Non-pigmented ciliary epithelial cell (primary cell): ENCODE measurements at regions not wholly inside any gene's neighbourhood (a gene's known extent, or its start where the extent isn't known, plus 50 kb on each side); places are given as distances from the start of the nearest gene placed in this dataset.
"Not testable (repeated sequence)": the region's sequence is repeated elsewhere in the genome, so short reads cannot be mapped to it uniquely, and the experiment has no call there.

Source experiments
- DNase-seq: peaks from one replicate; pipeline ENCODE4 v3.0.0-alpha.2; 2010; ENCODE audit warnings: low read depth

DNA sequence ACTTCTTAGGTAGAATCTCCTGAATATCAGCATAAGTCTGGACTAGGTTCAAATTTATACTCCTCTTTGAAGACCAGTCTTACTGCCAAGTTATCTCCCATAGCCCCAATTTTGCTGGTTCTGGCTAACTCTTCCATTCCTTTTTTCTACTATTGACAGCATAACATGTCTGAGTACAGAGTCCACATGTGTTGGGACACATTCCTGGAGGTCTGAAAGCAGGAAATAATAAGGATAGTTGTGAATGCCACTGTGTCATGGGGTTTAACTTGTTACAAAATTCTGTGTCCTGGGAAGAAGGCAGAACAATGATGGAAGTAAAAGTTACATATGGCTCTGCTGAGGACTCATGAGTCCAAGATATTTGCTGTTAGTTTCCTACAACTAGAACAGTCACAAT lies 57.4 kb upstream of the ZBTB20 start:
- no peak for DNase-seq

DNA sequence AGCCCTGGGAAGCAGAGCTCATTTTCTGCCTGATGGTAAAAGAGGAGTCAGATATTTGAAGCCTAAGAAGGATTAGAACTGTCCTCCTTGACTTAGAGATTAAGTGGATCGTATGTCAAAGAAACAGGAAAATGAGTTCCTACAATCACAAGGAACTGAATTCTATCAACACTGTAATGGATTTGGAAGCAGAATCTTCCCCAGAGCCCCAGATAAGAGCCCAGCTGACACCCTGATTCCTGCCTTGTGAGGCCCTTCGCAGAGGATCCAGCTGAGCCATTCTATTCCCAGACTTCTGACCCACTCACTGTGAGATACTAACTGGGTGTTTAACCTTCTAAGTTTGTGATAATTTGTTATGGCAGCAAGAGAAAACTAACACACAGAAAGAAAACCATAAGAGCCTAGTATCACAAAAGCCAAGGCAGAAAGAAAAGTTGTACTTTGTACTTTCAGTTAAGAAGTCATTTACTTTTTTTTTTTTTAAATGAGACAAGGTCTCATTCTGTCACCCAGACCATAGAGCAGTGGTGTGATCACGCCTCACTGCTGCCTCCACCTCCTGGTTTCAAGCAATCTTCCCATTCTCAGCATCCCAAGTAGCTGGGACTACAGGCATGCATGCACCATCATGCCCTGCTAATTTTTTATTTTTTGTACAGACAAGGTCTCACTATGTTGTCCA lies 61.1 kb upstream of the ZBTB20 start:
- no peak for DNase-seq

DNA sequence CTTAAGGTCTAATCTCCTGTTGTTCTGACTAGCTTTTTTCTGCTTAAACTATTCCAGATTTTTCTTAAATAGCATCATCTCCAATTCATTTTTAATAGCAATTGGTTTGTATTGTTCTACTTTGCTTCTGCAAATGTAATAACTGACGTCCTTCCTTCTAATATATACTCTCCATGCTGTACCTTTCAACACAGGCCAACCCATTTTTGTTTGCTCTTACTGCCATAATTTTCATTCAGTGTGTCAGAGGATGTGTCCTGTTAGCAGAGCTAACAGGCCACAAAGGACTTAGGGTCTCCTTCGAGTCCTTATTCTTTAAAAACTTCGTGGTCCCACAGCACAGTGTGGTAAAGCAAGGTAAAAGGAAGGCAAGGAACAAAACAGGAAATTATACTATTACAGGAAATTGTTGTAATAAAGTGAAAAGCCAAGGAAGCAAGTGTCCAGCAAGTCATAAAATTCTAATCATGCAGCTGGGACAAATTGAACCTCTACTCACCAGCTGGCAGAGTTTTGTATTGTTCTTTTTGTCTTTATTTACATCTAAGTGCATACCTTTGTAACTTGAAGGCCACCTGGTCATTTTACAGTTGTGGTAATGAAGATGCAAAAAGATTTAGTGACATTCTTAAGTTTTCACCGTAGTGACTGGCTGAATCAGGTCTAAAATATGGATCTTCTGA lies 64.9 kb upstream of the ZBTB20 start:
- DNase-seq = no peak

DNA sequence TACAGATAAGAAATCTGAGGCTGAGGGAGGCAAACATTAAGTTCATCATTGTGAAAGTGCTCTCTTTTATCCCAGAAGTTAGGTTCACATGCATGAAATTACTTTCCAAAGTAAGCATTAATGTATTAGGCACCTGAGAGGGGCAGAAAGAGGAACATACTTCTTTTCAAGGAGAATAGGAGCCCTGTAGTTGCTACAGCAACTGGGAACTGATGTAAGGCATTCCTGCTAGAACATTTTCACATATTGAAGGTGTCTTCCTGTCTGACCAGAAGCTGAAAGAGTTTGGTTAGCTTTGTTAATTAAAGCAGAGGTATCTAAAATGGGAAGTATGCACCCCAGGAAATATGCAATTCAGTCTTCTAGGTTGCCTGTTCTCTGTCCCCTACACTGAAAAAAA lies 65.5 kb upstream of the ZBTB20 start:
- no peak for DNase-seq

DNA sequence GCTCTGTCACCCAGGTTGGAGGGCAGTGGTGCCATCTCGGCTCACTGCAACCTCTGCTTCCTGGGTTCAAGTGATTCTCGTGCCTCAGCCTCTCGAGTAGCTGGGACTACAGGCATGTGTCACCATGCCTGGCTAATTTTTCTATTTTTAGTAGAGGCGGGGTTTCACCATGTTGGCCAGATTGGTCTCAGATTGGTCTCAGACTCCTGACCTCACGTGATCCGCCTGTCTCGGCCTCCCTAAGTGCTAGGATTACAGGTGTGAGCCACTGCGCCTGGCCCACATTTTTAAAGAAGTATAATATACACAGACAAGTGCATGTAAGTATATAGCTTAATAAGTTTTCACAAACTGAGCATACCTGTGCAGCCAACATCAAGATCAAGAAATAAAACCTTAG lies 66.0 kb upstream of the ZBTB20 start:
- DNase-seq = not testable (repeated sequence)

DNA sequence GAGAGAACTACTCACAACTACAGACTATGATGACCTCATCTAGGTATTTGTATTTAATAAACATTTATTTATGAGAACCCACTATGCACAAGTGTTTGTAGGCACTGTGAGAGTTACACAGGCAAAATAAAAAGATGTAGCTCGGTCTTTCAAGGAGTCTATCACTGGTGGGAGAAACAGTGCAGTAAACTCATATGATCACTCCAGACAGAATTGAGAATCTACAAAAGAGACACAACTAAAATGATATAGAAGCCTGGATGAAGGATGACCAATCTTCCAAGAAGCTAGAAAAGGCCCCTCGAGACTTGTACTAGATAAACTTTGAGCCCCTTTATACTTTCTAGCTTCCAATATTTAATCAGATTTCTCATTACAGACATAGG lies 70.2 kb upstream of the ZBTB20 start:
- DNase-seq = no peak

DNA sequence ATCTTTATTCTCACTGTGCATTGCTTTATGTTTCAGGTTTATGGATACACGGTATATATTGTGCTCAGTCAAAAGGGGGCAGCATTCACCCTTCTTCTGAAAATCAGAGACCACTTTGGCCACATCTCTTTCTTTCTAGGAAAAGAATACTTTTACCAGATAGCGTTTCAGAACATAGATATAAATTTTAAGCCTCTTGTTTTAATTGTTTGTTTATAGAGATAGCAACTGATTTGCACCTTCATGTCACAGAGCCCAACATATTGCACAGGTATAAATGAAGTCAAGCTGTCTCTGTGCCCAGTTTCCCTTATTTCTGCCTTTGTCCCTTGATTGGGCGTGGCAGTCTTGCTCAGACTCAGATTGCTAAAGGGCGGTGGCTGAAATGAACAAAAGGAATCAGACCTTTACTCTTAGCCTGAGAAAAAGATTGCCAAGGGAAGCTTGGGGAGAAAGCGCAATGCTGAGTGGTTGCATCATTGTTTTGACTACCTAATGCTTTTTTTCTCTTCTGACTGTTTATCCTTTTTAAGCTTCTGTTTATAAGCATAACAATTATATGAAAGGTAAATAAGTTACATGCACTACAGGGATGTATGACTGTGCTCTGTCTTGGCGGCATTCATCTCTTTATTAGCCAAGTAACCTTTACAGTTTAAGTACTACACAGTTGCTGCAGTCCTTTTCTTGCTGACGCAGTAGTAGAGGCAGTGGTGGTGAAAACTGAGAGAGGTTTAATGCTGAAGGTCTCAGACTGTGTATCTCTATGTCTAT lies 70.8 kb upstream of the ZBTB20 start:
- no peak for DNase-seq

DNA sequence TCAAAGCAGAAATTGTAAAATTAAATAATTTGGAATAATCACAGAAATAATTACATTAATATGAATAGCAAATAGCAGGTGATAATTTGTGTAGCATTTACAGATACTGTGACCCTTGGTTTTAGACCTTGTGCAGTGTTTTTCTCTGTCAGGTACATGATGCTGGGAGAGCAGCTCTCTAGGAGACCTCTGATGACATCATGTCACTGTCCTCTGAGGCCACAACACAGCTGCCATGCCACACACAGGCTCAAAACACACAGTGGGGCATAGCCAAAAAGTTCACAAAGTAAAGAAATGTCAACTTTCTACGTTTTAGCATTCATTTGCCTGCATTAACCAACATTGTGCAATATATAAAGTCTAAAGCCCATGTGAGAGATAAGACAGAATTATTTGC lies 71.8 kb upstream of the ZBTB20 start:
- DNase-seq = no peak

DNA sequence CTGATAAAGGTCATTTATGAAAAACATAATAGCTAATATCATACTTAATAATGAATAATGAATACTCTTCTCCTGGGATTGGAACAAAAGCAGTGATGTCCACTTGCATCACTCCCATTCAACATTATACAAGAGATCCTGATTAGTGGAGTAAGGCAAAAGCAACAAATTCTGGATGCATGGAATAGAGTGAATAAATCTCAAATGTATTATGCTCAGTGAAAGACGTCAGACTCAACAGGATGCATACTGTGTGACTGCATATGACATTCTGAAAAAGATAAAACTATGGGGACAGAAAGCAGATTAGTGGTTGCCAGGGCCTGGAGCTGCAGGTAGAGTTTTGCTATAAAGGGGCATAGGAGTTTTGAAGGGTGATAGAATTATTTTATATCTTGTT lies 77.6 kb upstream of the ZBTB20 start:
- DNase-seq = no peak

DNA sequence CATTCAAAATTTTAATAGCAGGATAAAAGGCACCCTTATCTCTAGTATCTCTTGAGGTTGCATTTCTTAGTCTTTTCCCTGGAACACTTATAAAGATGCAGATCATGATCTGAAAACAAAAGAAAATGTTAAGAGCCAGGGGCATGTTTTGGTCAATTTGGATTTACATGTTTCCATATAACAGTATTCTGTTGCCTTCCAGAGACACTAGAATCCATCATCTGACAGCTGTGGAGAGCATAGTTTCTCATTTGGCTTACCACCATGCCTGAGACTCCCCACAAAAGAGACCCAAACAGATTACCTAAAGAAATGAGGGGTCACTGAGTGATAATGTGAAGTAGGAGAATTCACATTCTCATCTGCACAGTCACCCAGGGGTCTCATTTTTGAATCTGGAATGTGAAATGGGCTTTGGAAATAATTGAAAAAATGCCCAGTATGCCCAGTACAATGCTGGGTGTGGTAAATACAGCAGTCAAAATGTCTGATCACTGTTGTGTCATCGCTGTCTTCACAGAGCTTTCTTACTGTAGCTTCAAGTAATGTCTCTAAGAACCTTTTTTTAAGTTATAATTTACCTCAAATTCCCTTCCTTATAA lies 79.9 kb upstream of the ZBTB20 start:
- DNase-seq = no peak

DNA sequence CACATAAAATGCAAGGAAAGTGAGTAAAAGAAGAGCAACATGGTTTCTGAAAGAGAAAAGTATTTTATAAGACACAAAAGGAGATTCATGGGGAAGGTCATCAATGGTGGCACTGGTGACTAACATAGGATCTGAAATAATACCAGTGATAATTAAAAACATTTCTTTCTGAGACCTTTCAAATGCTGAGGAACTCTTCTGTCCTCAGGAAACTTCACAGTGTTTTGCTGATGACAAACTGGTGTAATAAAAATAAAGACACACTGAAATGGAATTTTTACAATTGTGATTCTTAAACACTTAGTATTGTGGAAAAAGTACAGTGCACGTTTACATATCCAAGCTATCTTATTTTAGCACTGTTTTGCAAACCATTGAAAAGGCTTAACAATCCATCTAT lies 80.4 kb upstream of the ZBTB20 start:
- no peak for DNase-seq

DNA sequence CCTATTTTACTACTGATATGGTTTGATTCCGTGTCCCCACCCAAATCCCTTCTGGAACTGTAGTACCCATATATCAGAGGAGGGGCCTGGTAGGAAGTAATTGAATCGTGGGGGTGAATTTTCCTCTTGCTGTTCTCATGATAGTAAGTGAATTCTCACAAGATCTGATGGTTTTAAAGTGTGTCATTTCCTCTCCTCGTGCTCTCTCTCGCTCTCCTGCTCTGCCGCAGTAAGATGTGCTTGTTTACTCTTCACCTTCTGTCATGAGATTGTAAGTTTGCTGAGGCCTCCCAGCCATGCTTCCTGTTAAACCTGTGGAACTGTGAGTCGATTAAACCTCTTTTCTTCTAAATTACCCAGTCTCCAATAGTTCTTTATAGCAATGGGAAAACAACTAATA lies 81.2 kb upstream of the ZBTB20 start:
- DNase-seq = no peak

DNA sequence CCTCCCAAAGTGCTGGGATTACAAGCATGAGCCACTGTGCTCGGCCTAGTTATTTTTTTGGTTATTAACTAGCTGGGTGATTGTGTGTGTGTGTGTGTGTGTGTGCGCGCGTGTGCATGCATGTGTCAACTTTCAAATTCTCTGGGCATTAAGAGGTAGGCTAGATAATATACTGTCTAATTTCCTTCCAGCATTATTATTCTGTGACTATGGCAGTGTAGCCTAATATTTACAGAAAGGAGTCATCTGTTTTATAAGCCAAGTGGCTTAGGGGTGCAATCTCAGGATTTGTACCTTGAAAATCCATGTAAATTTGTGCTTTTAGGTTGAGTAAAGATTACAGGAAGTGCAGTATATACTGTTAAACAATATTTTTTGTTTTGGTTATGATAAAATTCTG lies 85.1 kb upstream of the ZBTB20 start:
- DNase-seq = no peak

DNA sequence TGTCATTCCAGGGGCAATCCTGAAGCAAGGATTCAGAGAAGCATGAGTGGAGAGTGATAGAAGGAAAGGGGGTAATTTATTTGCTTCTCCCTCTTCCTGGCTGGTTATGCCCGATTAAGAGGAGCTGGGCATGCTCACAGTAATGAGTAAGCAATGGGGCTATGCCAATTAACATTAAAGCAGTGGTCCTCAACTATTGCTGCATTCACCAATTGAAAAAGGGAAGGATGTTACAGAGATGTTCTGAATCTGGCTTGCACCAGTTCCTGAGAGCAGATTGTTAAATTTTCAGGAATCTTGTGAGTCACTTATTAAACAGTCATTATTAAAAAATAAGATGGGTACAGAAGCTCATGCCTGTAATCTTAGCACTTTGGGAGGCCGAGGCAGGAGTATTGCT lies 85.9 kb upstream of the ZBTB20 start:
- DNase-seq = no peak

DNA sequence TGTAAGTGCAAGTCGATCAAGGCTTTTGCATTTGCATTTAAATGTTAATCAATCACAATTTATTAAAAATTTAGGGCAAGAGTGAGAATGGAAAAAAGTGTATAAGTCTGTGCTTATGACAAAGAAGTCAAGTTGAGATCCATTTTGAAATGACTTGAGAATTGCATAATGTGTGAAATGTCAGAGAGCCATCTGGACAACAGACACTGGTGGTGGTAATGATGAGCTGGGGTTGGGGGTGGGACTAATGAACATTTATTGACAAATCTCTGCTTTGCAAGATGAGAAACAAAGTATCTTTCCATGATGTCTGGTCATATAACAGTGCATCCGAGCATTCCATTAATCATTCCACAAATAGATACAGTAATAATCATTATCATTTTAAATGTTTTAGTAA lies 89.4 kb upstream of the ZBTB20 start:
- no peak for DNase-seq

DNA sequence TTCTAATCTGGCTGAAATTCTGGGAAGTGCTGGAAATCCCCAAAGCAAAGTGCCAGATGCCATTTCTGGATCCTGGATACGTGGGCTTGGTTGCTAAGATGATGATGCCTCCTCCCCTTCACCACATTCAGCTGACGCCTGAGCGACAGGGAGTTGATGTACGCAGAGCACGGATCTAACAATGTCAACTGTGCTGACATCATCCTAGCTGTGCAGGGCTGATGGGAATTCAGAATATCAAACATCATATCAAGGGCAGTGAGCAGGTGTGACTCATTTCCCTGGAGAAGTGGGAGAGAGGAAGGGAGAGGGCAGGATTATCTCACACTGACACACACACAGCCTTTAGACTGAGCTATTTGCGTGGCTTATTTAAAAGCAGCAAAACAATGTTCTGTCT lies 92.6 kb upstream of the ZBTB20 start:
- DNase-seq = peak; percentile 98

DNA sequence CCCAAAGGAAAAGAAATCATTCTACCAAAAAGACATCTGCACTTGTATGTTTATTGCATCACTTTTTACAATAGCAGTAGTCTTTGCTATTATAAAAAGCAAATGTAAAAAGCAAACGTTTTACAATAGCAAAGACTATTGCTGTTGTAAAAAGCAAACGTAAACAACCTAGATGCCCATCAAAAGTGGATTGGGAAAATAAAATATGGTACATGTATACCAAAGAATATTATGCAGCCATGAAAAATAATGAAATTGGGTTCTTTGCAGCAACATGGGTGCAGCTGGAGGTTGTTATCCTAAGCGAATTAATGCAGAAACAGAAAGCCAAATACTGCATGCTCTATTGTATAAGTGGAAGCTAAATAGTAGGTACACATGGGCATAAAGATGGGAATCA lies 97.3 kb upstream of the ZBTB20 start:
- DNase-seq = no peak

DNA sequence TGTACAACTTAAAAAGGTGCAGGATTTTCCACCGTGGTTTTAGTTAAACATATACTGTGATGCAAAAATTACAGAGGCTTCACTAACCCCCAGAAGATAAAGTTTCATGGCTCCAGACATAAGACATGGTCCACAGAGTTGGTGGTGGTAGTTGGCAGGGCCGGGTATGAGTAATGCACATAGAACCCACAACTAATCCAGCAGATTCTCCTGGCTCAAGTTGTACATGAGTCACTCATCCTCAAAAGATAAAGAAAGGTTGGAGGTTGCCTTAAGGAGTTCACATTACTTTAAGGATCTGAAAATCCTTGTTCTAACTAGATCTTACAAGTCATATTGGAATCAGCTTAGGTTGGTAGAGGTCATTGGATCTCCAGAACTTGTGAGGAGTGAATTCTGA lies 98.3 kb upstream of the ZBTB20 start:
- DNase-seq = peak; percentile 91

DNA sequence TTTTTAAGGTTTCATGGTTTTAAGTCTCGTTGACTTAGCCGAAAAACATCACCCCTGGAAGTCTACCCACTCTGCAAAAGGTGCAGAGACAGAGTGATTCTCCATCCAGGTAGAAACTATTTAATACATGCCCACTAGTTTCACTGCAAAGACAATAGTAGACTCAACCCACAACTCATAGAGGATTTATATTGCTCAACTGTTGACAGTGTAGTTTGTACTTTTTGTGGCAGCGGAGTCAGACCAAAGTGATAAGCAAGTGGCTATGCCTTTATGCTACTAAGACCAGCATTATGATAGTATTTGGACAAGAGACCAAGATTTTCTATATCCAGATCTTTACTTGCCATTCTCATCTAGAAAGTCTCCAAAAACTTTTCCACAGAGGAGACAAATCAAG lies 98.8 kb upstream of the ZBTB20 start:
- no peak for DNase-seq

DNA sequence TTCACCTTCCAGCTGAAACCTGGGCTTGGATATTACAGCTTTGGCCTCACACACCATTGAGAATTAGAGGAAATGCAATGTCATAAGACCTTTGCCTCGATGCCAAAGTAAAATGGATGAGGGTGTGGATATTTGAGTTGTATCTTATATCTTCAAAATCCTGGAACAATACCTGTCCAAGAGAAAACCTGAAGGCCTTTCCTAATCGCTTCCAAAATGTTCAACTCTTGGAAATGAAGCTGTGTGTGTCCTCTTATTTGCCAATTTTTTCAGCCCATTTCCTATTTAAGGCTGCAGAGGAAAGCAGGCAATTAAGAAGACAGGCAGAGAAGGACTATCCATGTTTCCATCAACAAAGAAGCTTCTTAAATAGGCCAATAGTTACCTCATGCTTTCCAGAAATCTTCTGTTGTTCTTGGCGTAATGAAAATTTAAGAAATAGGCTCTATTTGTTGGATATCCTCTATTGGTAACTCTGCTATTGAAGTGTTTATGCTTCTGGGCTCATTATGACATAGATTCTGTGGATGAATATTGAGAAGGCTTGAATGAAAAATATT lies 99.5 kb upstream of the ZBTB20 start:
- no peak for DNase-seq

DNA sequence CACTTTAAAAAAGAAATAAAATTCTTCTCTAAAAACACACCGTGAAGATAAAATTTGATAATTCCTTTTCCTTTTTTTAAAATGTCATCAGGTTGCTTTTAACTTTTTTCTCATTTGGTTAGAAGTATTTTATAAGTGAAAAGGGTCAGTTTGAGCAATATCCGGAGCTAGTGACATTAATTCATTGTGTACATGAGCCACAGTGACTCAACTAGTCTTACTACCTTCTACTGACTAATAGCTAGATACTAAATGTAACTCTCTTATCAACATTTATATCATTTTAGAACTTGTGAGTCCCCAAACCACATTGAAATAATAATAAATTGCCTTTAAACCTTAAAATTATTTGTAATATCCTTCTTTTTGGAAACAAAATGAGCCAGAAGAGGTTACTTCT lies 101.2 kb upstream of the ZBTB20 start:
- DNase-seq = no peak

DNA sequence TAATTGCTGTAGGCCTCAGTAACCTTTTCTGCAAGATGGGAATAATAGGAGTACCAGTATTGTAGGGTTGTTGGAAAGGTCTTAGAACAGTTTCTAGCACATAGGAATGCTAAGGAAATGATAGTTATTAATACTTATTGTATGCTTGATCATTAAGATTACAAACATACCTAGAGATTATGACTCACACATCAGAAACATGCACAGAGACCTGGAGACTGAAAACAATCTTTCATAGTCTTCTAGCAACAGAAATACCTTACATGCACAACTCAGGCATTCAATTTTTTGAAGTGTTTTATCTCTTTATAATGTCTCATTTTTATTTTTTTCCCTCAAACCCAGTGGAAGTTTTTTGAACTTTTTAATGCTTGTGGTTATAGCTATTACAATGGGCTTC lies 104.4 kb upstream of the ZBTB20 start:
- no peak for DNase-seq

DNA sequence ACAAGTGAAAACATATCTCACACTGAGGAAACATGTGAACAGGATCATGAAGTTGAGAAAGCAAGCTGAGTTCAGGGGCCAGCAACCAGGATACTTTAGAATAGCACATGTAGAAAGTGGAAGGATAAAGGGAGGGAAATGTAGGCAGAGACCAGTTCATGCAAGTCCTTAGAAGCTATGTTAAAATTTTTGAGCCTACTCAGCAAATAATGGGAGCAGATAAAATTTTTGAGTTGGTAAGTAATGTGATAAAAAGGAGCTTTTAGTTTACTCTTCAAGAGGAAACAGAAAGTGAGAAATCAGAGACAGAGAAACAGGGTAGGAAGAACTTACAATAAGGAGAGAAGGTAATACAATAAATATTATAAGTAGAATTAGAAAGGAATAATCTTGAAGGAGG lies 105.6 kb upstream of the ZBTB20 start:
- no peak for DNase-seq
